Hematopoietic multipotent progenitor cell treated with erythropoietin and hydrocortisone succinate and interleukin-3 and kit ligand, for 15 days (in vitro differentiated cells): ENCODE measurements at regions not wholly inside any gene's neighbourhood (a gene's known extent, or its start where the extent isn't known, plus 50 kb on each side); places are given as distances from the start of the nearest gene placed in this dataset.

Source experiments
- DNase-seq: peaks from one replicate; pipeline ENCODE4 v3.0.0-alpha.2; 2015; ENCODE audit warnings: low spot score

- DNase-seq = no peak
Observed at GRCh38 chr19:30629086-30629485, 256.9 kb downstream of the ZNF536 start.

- DNase-seq = no peak
Observed at GRCh38 chr19:30626626-30626966, 254.4 kb downstream of the ZNF536 start.

DNA sequence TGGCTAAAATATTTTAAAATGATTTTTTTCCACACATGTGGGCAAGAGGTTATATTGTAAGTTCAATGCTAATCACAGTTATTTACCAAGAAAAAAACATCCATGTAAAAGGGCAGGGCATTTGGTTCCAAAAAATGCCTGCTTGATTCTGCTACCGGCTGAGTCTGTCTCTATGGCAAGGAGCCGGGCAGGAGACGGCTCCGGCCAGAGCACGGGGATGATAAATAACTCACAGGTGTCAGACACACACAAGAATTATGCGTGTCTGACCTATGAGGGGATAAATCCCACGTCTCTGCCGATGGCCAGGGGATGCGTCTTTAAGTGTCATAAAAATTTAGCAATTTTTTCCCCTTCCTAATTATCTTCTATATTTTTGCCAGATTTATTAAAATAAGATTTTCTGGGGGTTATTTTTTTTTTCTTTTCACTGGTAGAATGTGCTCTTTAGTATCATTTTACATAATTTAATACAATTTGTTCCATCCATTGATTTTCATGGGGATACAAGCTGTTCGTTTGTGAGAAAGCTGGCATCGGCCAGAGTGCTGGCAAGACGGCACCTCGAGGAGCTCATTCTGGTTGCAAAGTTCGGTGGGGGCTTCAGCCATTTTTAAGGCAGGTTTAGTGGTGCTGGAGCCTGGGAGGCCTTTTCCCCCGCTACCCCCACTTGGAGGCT is 253.9 kb downstream of the ZNF536 start:
- DNase-seq = no peak

- no peak for DNase-seq
Observed at GRCh38 chr19:30622276-30622675, 250.1 kb downstream of the ZNF536 start.

GRCh38 chr19:30621326-30621920 is 249.2 kb downstream of the ZNF536 start:
- DNase-seq = no peak

- no peak for DNase-seq
Observed at GRCh38 chr19:30620354-30620753, 248.2 kb downstream of the ZNF536 start.

- no peak for DNase-seq
Observed at GRCh38 chr19:30609656-30610270, 237.6 kb downstream of the ZNF536 start.

- no peak for DNase-seq
Observed at GRCh38 chr19:30608471-30608870, 236.3 kb downstream of the ZNF536 start.
